ENCODE measurements at regions not wholly inside any gene's neighbourhood (a gene's known extent, or its start where the extent isn't known, plus 50 kb on each side); places are given as distances from the start of the nearest gene placed in this dataset.
"Not testable (repeated sequence)": the region's sequence is repeated elsewhere in the genome, so short reads cannot be mapped to it uniquely, and the experiment has no call there.

- not testable (repeated sequence) for TF ChIP-seq CTCF (conservative IDR thresholded peaks at IDR 0.05; ENCODE audit: low read length); EZH2phosphoT487 (IDR thresholded peaks at IDR 0.05; ENCODE audit: borderline replicate concordance, low read depth, low read length)
Observed at GRCh38 chr20:29119684-29120083, 2137.8 kb upstream of the DEFB115 start.
